Common myeloid progenitor, CD34-positive (primary cell): ENCODE measurements at regions not wholly inside any gene's neighbourhood (a gene's known extent, or its start where the extent isn't known, plus 50 kb on each side); places are given as distances from the start of the nearest gene placed in this dataset.

ENCODE experiments used
- CTCF ChIA-PET: fragments of 350-600 bp; sonication (Branson Sonifier 250); formaldehyde crosslinking; loops from one replicate; lab custom pipeline; 2021; ENCODE audit warnings: antibody characterized with exemption; lab: Charles Lee
- POLR2A ChIA-PET: fragments of 350-600 bp; sonication (Branson Sonifier 250); formaldehyde crosslinking; loops from one replicate; lab custom pipeline; 2021; ENCODE audit warnings: antibody characterized with exemption; lab: Charles Lee
- DNase-seq, 3 donors: peaks; one replicate each; pipeline versions ENCODE4 v3.0.0 to v3.0.0-alpha.2; 2013
- H3K27ac ChIP-seq, 2 experiments: 1 replicate in 1 of 2; 2 replicates in 1 of 2; pipeline ENCODE4 v1.7.0; 2013; ENCODE audit warnings: inconsistent platforms in 2 of 2, low read length in 2 of 2, mild to moderate bottlenecking in 2 of 2, low read depth in 1 of 2, moderate library complexity in 1 of 2; ENCODE audit not compliant: severe bottlenecking in 2 of 2, insufficient read depth in 1 of 2, poor library complexity in 1 of 2
- H3K27me3 ChIP-seq, 5 experiments: replicated peaks in 2 of 5; 1 replicate in 3 of 5; 2 replicates in 2 of 5; pipeline versions ENCODE4 v1.6.1 to v1.7.0; 2013; ENCODE audit warnings: low read length in 4 of 5, mild to moderate bottlenecking in 2 of 5, moderate library complexity in 2 of 5, inconsistent platforms in 1 of 5; ENCODE audit not compliant: insufficient read depth in 5 of 5, control insufficient read depth in 4 of 5
- H3K36me3 ChIP-seq, 4 experiments: 1 replicate in 2 of 4; 2 replicates in 2 of 4; pipeline versions ENCODE4 v1.6.1 to v1.7.0; 2013; ENCODE audit warnings: low read length in 3 of 4, control low read depth in 1 of 4, mild to moderate bottlenecking in 1 of 4; ENCODE audit not compliant: control insufficient read depth in 4 of 4, insufficient read depth in 4 of 4
- H3K4me1 ChIP-seq, 4 experiments: 1 replicate in 3 of 4; 2 replicates in 1 of 4; pipeline versions ENCODE4 v1.6.1 to v1.7.1; 2013; ENCODE audit warnings: low read length in 3 of 4, mild to moderate bottlenecking in 3 of 4, control low read depth in 1 of 4, inconsistent platforms in 1 of 4, moderate library complexity in 1 of 4; ENCODE audit not compliant: control insufficient read depth in 4 of 4, insufficient read depth in 4 of 4; ENCODE audit errors: control extremely low read depth in 1 of 4
- H3K4me3 ChIP-seq, 7 experiments: 1 replicate in 4 of 7; 2 replicates in 3 of 7; pipeline versions ENCODE4 v1.5.1 to v1.7.0; 2013; ENCODE audit warnings: mild to moderate bottlenecking in 7 of 7, low read length in 6 of 7, moderate library complexity in 6 of 7, inconsistent platforms in 2 of 7, low read depth in 2 of 7, control low read depth in 1 of 7; ENCODE audit not compliant: insufficient read depth in 4 of 7, control insufficient read depth in 1 of 7; ENCODE audit errors: extremely low read depth in 1 of 7
- H3K9me3 ChIP-seq, 5 experiments: 1 replicate in 4 of 5; 2 replicates in 1 of 5; pipeline versions ENCODE4 v1.6.1 to v1.7.1; 2013; ENCODE audit warnings: low read length in 4 of 5, mild to moderate bottlenecking in 2 of 5, inconsistent platforms in 1 of 5, low read depth in 1 of 5, moderate library complexity in 1 of 5; ENCODE audit not compliant: control insufficient read depth in 4 of 5, insufficient read depth in 2 of 5; ENCODE audit errors: control extremely low read depth in 1 of 5
- WGBS: methylation state at CpG from one replicate; pipeline ENCODE4 v1.1.5; 2013; ENCODE audit not compliant: insufficient coverage; 5-methylcytosine and 5-hydroxymethylcytosine counted together

DNA sequence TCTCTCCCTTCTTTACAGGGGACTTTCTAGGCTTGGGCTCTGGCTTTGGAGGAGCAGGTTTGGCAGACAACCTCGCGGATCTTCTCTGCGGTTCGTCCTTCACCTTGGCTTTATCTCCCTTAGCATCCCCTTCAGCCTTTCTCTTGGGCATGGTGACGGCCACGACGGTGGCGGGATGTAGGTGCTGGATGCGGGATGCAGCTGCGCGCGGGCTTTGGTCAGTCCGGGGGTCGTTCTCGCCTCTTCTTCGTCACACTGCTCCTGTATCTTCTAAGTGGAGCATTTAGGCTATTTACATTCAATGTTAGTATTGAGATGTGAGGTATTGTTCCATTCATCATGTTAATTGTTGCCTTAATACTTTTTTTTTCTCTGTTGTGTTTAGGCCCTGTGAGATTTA is 217.2 kb upstream of the STXBP6 start:
- H3K27me3 ChIP-seq: no peaks in the 10 kb centered on the region
- DNase-seq: no peak
- no peaks in the 10 kb centered on the region for H3K36me3 ChIP-seq
- no peaks in the 10 kb centered on the region for H3K9me3 ChIP-seq
- ChIA-PET CTCF (no interaction called here), POLR2A (no interaction called here)
- H3K4me1 ChIP-seq: no peaks in the 10 kb centered on the region
- 94% methylated on average over 14 of the region's 16 CpGs for WGBS
- H3K4me3 ChIP-seq: no peak overlapping the region
- H3K27ac ChIP-seq: no peak overlapping the region

DNA sequence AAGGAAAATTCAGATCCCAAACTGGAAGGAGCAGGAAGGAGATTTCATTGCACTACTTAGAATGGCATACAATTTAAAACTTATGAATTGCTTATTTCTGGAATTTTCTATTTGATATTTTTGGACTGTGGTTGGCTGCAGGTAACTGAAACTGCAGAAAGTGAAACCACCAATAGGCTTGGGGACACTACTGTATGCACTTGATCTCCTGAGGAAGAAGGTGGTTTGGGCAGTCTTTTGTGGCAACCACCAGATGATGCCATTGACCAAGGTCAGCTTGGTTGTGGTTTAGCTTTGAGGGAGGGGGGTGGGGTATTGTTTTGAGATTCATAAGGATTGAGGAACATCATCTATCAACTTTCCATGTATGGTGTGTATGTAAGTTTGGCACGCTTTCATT is 209.5 kb upstream of the STXBP6 start:
- CTCF ChIA-PET: no interaction called here
- WGBS: 100% methylated on average over 1 of the region's 1 CpG

DNA sequence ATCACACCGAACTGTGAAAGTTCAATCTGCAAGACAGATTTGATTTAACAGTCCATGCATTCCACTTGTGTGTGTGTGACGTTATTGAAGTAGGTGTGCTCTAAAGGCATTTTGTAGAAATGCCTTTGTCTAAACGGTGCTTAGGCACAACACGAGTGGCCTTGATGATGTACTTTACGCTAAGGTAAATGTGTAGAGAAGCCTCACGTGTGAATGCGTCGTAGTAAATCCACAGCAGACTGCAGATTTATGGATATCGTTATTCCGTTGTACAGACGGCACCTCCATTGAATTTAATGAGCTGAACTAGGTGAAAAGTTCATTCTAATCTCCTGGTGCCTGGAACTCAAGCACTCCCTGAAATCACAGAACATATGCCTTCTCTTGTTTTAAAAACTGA is 202.8 kb upstream of the STXBP6 start:
- Histone ChIP-seq H3K27ac (no peak overlapping the region), H3K36me3 (no peaks in the 10 kb centered on the region), H3K9me3 (no peaks in the 10 kb centered on the region), H3K4me1 (no peaks in the 10 kb centered on the region), H3K4me3 (no peak overlapping the region), H3K27me3 (no peaks in the 10 kb centered on the region)
- no peak for DNase-seq
- 97% methylated on average over 11 of the region's 11 CpGs for WGBS
- POLR2A ChIA-PET: no interaction called here
- CTCF ChIA-PET: no interaction called here

More for the DNA sequence above, 209.5 kb upstream of the STXBP6 start:
- no peak for DNase-seq
- no peak overlapping the region for H3K4me3 ChIP-seq
- H3K27me3 ChIP-seq: peaks cover 0 to 2% (median 0%) of the 10 kb centered on the region in 5 experiments
- no peaks in the 10 kb centered on the region for H3K36me3 ChIP-seq
- no peaks in the 10 kb centered on the region for H3K9me3 ChIP-seq
- H3K27ac ChIP-seq: no peak overlapping the region
- H3K4me1 ChIP-seq: no peaks in the 10 kb centered on the region
- POLR2A ChIA-PET: no interaction called here

DNA sequence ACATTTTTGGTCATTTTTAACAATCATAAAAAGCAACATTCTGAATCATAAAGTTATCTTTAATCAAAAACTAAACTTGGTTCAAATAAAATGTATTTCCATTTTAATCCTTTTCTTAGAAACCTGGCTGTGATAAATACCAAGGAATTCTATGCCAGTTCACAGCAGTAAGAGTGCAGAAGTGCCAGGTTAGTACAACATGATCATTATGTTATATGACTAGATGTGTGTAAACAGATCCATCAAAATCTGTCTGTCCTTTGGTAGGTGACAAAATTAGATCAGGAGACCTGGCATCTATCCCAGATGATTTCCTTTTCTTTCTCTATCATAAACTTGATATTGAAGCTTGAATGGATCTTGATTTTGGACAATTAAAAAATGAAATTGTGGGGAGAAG is 200.6 kb upstream of the STXBP6 start:
- ChIA-PET POLR2A (no interaction called here), CTCF (no interaction called here)
- Histone ChIP-seq H3K36me3 (no peaks in the 10 kb centered on the region), H3K9me3 (no peaks in the 10 kb centered on the region), H3K4me1 (no peaks in the 10 kb centered on the region), H3K27me3 (no peaks in the 10 kb centered on the region), H3K27ac (no peak overlapping the region), H3K4me3 (no peak overlapping the region)
- no peak for DNase-seq

DNA sequence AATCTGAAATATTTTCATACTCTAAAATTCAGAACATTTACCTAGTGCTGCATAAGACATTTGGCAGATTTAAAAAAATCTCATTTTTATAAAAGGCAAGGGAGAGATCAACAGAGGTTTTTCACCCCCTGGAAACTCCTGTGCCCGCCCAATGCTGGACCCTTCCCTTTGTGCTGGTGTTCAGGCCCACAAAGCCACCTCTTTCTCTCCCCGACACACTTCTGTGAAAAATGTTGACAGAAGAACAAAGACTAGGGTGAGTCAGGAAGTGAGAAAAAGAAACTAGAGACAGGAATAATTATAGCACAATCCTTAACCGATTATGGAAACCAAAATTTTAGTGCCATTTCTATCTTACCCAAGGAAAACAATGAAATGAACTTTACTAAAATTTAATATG is 197.7 kb upstream of the STXBP6 start:
- no peak for DNase-seq
- CTCF ChIA-PET: no interaction called here
- no CpG with 5 or more reads among the region's 3 CpGs for WGBS
- Histone ChIP-seq H3K4me3 (no peak overlapping the region), H3K4me1 (no peaks in the 10 kb centered on the region), H3K27ac (no peak overlapping the region), H3K9me3 (no peaks in the 10 kb centered on the region), H3K27me3 (no peaks in the 10 kb centered on the region), H3K36me3 (no peaks in the 10 kb centered on the region)
- POLR2A ChIA-PET: no interaction called here

DNA sequence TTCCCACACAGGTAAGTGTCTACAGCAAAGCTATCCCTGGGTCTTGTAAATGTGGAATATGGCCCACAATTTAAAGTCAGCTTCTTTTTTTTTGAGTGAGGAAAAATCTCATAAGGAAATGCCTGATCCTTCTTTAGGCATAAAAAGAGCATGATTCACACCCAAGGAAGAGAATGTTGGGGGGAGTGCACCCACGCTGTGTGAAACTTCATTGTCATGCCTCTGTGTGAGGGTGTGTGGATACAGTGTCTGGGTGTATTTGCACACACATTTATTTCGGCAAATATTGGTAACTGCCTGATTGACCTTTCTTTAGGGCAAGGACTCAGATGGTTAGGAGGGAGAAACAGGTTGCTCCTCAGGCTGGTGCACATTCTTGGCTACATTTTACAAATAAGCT is 196.8 kb upstream of the STXBP6 start:
- Histone ChIP-seq H3K9me3 (no peaks in the 10 kb centered on the region), H3K27ac (no peak overlapping the region), H3K36me3 (no peaks in the 10 kb centered on the region), H3K4me3 (no peak overlapping the region), H3K27me3 (no peaks in the 10 kb centered on the region), H3K4me1 (no peaks in the 10 kb centered on the region)
- DNase-seq: no peak
- WGBS: 100% methylated on average over 2 of the region's 2 CpGs
- ChIA-PET CTCF (no interaction called here), POLR2A (interaction anchor here (0.6 kb wide), 1 partner anchor 242 kb away, joined by 7 read pairs; no protein-coding TSS in a partner anchor)

DNA sequence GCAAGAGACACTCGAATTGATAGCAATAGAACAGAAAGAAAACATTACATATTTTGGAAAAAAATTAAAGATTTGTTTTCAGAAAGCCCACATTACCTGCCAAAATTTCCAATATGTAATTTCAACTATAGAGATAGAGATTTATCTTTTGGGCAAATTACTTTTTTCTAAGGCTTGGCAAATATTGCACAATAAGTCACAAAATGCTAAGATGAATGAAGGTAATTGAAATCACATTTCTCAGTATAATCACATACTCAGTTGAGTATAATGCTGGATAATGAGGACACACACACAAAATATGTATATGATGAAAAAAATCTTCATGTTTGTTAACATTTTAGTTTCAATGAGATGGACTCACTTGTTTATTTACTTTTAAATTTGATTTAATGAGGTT is 189.2 kb upstream of the STXBP6 start:
- no peak for DNase-seq
- ChIA-PET CTCF (no interaction called here), POLR2A (no interaction called here)
- WGBS: no CpG with 5 or more reads among the region's 1 CpG
- Histone ChIP-seq H3K4me3 (no peak overlapping the region), H3K4me1 (no peaks in the 10 kb centered on the region), H3K36me3 (no peaks in the 10 kb centered on the region), H3K9me3 (no peaks in the 10 kb centered on the region), H3K27ac (no peak overlapping the region), H3K27me3 (peaks cover 0 to 8% (median 4%) of the 10 kb centered on the region in 5 experiments)
